UCSD-AML1 (cell line): ENCODE measurements at regions not wholly inside any gene's neighbourhood (a gene's known extent, or its start where the extent isn't known, plus 50 kb on each side); places are given as distances from the start of the nearest gene placed in this dataset.
"Not testable (repeated sequence)": the region's sequence is repeated elsewhere in the genome, so short reads cannot be mapped to it uniquely, and the experiment has no call there.

Experiments
- DNase-seq: peaks from one replicate; lab custom pipeline; 2025; ENCODE audit not compliant: unreplicated experiment; lab: John Stamatoyannopoulos, UW

DNA sequence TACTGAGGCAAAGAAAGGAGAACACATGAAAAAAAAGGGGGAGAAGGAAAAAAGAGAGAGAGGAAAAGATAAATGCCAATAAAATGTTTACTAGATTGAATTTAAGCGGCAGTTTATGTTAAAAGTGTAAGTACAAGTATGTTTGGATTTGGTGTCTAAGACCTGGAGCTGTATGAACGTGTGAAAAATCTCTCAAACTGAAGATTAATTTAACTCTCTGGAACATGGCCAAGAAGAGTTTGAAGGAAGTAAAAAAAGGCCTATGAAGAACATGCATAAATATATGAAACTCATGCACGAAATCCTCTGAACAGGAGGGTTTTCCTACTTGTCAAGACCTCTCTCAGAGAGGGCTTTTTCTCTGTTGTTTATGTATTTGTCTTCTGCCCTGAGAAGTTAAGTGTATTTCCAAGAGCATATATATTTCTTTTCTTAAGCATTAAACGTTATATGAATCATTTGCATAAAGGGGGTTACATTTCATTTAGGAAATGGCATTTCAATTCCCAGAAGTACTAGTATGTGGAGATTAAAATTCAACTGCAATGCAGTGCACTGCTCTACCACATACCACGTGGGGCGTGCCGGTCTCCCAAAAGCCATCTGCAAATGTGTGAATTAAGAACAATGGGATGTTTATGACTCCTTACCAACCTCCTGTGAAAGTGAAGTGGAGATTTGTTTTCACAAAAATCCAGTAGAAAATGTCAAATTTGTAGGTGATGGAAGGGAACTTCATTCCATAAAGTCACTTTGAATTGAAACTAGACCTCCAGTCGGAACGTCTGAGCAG lies 281.1 kb upstream of the TRIB2 start:
- no peak for DNase-seq

DNA sequence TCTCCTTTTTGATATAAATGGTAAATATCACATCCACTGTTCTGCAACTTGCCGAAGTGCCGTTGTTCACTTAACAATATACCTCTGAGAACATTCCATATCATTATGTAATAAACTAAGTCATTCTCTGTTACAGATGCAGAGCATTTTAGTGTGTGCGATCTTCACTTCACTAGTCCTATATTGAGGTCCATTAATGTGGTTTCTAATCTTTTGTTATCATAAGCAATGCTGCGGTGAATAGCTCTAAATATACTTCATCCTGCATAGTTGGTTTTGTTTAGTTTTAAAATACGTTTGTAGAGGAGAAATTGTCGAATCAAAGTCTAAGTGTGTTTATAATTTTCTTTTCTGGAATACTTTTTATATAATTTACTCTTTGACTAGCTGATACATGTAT lies 280.3 kb upstream of the TRIB2 start:
- DNase-seq: no peak

DNA sequence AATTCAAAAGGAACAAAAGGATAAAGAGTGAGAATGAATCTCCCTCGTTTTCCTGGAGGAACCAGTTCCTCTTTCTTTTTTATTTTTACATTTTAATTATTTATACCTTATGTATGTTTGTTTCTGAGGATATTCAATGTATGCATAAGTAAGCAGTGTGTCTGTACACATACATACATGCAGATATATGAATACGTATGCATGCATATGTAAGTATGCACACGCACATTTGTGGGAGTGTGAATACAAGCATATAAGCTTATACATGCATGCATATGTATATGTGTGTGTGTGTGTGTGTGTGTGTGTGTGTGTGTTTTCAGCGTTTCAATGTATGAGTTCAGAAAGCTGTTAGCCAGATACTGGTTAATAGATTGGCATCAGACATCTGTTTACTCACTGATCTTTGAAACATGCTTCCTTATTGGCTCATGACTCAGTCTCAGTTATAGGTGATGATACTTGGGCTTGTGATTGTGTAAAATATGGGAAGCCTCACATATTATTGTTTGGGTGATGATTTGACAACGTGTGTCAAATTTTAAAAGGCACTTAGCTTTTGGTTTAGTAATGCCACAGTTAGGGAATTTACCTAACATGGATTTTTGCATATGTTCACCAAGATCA lies 279.7 kb upstream of the TRIB2 start:
- DNase-seq: no peak

DNA sequence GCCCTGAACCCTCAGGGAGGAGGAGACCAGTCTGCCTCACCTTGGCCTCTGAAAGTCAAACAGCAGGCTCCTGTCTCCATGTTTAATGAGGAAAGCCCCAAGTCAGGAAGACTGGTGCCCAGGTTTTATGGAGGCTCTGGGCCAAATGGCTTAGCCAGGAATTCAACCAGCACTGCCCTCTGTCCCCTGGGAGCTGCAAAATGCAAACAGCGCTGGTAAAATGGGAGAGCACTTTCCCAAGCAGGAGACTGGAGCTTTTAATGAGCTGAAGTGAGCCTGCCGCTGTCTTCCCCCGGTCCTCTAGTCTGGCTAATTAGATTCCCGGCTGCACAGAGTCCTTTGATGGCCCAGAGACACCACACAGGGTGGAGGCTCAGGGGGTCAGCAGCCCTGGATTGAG lies 276.0 kb upstream of the TRIB2 start:
- no peak for DNase-seq

DNA sequence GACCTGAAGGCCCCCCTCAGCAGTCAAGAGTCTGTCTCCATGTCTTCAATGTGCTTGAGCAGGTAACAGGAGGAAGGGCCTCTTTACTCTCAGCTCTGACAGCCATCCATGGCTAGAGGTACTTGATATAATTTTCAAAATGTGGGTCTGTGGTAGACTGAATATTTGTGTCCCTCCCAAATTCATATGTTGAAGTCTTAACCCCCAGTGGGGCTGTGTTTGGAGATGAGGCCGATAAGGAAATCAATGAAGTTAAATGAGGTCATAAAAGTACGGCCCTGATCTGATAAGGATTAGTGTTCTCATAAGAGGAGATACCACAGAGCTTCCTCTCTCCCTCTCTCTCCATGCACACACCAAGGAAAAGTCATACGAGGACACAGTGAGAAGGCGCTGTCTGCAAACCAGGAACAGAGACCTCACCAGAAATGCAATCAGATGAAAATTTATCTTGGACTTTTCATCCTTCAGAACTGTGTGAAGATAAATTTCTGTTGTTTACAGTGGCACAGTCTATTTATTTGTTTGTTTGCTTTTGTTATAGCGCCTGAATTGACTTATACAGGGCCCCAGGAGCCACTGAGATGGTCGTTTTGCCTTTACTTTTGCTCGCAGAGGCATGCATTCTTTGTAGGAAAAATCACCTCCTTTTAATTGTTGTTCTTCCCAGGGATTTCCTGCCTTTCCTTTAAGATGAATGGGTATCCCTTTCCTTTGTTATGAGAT lies 274.8 kb upstream of the TRIB2 start:
- DNase-seq: no peak

DNA sequence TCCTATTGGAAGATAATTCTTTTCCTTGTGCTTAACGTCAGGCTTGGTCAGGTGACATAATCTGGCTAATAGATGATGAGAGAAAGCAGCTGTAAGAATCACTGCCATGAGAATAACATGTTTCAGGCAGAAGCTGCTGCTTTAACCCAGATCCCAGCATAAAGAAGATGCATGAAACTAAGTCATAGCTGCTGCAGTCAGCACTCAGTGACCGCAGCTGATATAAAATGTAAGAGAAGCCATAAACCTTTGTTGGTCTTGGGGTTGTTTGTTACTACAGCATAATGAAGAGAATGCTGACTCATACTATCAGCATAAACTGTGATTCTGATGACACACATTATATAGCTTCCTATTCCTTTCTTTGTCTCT lies 274.3 kb upstream of the TRIB2 start:
- no peak for DNase-seq

DNA sequence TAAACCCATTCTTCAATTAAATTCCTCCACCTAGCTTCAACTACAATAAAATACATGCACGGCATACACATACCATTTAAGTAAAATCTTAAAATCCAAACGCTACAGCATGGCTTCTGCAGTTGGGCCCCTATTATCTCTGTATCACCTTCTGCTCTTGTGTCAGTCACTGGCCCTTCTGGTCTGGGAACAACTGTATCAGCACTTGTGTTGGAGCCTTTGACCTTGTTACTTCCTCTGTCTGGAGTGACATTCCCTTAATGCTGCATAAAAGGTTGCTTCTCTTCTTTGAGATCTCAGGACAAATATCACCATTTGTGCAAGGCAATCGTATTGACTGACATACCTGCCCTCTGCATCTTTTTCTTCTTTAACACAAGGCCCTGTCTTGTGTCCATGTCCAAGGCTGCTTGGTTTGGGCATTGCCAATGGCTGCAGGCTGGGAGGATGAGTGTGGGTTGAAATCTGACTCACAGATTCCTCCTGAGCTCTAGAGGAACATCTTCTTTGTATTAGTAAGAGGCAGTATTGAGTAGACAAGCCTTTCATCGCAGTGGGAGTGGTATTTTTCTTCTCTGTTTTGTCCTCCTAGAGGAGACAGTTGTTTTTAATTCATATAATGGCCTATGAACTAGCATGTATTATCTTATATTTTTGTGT lies 267.8 kb upstream of the TRIB2 start:
- DNase-seq: no peak

DNA sequence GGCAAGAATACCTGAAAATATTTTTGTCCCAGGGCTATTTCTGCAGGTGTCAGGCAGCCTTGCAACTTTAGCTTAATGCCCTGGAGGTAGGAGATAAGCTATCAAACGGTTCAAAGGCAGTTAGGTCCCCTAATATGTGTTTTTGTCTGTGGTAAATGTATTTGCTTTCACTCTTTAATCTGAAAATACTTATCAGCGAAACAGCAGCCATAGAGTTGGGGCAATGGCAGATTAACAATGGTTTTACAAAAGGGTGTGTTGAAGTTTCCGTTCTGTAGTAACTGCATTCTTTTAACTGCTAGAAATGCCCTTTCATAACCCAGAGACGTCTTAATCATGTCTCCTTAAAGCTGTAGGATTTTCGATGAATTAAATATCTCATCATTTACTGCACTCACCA lies 265.0 kb upstream of the TRIB2 start:
- DNase-seq: no peak

DNA sequence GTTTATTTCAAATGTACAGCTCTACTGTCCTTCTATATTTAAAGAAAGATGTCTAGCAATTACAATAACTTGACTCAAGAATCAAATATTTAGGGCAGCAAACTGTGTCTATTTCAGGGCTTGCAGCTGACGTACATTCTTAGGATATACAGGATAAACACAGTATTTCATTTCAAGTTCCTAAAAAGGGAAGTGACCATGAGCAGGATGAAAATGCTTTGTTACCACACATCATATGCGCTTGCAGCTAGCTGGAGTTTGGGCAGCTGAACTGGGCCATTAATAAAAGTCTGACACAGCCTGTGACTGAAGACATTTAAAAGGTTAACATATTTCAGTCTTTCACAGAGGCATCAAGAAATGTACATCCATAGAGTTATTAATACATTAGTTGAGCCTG lies 264.6 kb upstream of the TRIB2 start:
- peak; percentile 12 for DNase-seq

DNA sequence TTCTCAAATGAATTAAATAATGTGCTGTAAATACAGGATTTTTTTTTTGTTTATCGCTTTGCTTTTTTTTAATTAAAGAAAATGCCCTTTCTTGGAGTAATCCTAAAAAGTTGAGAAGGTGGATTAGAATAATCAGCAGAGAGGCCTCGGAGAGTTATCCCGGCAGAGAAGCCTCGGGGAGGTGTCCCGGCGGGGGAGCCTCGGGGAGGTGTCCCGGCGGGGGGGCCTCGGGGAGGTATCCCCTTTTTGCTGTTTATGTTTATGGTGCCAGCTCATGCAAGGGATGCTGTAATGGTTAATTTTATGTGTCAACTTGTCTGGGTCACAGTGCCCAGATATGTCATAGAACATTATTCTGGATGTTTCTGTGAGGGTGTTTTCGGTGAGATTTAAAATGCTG lies 263.0 kb upstream of the TRIB2 start:
- DNase-seq: no peak

DNA sequence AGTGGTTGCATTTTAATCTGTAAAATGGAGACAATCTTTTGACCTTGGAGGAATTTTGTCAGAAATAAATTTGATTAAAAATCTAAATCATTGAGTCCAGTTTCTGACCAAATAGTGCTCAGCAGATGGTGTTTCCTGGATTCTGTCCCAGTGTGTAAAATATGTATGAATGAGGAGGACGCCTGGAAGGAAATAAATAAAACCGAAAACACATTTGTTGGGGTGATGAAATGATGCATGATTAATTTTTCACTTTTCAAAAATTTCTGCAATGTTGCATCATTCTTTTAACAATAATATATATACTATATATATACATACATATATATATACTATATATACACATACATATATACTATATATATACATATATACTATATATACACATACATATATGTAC lies 261.1 kb upstream of the TRIB2 start:
- no peak for DNase-seq

DNA sequence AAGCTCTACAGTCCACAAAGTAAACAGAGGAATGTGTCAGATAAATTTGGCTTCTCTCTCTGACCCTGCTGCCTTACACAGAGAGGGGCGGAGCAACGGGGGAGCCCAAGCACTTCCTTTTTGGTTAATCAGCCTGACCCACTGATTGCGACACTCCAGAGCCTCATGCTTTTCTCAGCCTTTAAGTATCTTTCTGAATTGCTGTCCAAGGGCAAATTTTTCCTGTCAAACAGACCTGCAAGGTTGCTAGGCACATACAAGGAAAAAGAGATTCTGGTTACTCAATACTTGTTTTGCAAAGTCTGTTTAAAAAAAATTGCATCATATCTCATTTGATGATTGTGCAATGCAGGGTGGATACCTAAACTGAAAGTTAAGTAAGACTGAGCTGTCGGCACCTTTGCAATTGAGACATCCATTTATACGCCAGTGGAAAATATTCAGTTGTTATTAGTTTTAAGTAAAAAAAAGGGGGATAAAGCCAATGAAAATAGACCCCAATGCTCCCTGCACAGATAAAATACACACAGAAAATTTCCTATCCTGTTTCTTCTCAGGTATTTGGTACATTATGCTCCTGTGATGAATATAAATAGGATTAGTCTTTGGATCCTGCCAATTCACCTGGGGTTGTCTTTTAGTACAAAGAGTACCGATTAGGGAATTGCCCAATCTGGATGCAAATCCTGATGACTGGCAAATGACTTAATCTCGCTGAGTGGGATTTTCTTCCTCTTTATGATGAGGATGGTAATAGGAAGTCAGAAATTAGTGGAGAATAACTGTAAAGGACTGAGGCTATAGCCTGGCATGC lies 260.2 kb upstream of the TRIB2 start:
- DNase-seq: peak; percentile 74

DNA sequence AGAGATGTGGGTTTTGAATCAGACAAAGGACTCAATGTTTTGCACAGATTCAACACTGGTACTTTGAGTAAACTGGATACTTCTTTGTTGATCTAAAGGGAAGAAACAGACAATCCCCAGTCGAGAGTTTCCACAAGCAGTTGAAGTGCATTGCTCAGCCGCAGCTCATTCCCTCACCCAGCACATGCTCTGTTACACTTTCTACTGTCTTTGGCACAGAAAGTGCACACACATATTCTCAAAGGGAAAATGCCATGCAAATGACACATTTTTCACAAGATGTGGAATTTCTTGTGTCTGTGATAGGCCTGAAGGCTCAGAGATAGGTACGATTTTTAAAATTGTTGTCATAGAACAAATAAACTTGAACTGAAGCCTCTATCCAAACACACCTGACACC lies 258.9 kb upstream of the TRIB2 start:
- DNase-seq: no peak

DNA sequence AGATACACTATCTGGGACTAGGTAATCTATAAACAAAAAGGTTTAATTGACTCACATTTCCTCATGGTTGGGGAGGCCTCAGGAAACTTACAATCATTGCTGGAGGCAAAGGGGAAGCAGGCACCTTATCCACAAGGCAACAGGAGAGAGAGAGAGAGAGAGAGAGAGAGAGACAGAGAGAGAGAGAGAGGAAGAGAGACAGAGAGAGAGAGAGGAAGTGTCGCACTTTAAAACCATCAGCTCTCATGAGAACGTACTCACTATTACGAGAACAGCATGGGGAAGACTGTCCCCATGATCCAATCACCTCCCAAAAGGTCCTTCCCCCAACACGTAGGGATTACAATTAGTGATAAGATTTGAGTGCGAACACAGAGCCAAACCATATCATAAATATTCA lies 253.5 kb upstream of the TRIB2 start:
- no peak for DNase-seq

DNA sequence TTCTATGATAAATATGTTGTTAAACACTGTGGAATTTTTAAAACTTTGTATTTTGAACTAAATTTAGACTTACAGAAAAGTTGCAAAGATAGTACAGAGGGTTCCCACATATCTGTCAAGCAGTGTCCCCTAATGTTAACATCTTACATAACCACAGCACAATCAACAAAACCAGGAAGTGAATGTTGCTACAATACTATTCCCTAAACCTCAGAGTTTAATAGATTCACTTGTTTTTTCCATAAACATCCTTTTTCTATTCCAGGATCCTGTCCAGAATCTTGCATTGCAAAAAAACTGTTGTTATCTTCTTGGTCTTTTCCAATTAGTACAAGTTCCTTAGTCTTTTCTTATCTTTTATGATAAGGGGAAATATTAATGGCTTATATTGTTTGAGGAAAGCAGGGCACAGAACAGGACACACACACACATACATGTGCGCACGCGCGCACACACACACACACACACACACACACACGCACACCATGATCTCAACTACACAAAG lies 251.1 kb upstream of the TRIB2 start:
- no peak for DNase-seq

DNA sequence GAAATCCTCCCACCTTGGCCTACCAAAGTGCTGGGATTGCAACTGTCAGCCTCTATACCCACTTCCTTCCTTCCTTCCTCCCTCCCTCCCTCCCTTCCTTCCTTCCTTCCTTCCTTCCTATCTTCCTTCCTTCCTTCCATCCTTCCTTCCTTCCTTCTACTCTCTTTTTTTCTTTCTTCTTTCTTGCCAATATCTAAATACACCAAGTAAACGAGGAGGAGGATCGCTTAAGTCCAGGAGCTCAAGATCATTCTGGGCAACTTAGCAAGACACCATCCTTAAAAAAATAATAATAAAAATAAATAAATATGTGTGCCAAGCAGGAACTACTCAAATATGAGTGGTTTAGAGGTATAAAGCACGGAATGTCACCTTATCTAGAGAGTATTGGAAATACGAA lies 249.4 kb upstream of the TRIB2 start:
- no peak for DNase-seq

DNA sequence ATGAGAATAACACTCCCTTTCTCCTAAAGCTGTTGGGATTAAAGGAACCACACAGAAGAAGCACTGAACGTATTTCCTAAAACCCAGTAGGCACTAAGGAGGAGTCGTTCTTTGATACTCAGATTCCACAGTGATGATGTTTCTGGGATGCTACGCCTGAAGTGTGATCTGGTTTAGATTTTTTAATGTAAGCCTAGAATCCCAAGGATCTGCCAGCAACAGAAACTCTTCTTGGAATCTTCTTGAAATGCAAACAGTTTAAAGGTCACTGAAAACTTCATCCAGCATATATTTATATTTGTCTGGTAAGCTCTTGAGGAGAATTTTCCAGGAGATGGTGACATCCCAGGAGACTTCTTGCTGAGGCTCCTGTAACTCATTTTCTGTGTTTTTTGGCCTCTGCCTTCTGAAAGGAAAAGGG lies 247.6 kb upstream of the TRIB2 start:
- DNase-seq: no peak

DNA sequence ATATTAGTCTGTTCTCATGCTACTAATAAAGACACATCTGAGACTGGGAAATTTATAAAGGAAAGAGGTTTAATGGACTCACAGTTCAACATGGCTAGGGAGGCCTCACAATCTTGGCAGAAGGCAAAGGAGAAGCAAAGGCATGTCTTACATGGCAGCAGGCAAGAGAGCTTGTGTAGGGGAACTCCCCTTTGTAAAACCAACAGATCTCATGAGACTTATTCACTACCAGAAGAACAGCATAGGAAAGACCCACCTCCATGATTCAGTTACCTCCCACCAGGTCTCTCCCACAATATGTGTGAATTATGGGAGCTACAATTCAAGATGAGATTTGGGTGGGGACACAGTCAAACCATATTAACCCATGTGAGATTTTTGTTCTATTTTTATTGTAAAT lies 244.5 kb upstream of the TRIB2 start:
- not testable (repeated sequence) for DNase-seq

DNA sequence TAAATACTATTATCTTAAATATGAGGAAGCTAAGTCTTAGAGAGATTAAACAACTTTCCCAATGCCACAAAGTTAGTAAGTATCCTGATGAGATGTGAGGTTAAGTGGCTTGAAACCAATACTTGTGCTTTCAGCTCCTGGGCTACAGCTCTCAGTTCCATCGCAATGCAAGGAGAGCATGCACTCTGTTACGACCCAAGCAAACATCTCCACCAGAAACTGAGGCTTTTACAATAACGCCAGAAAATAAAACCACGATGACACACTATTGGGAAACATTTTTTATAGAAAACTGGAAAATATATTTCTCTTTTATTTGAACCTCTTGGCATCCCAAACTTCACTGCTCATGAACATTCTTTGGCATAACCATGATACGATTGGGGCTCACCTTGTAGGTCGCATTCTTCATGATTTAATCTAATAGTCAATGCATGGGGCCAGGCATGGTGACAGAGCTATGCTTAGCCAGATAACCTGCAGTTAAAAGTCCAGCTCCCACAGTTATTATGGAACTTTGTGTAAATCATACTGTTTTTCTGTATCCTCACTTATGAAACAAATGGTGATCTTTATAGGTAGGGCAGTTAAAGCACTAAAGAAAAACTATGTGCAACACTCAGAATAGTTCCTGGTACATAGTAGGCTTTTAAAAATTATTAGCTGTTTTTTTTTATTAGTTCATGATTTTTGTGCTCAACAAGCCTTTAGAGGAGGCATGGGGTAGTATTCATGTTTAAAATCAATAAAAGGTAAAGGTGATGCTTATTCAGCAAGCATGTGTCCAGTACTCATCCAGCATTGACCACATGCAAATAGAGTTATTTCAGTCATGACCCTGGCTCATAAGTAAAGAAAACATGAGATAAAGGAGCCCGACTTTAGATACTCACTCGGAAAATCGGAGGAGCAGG lies 238.3 kb upstream of the TRIB2 start:
- no peak for DNase-seq
